Natural killer cell (primary cell): ENCODE measurements at regions not wholly inside any gene's neighbourhood (a gene's known extent, or its start where the extent isn't known, plus 50 kb on each side); places are given as distances from the start of the nearest gene placed in this dataset.

Experiments used
- ATAC-seq, 3 donors: fragments of 150-1000 bp in 2 of 3; fragments of 200-7000 bp in 1 of 3; cut with Tn5 transposase; 1 replicate in 1 of 3; 2 replicates in 2 of 3; pipeline ENCODE4 v1.10.0; 2021; ENCODE audit warnings: mild to moderate bottlenecking in 2 of 3, moderate library complexity in 2 of 3
- DNase-seq, 2 donors: peaks; one replicate each; pipeline versions ENCODE4 v3.0.0 to v3.0.0-alpha.2; 2013 to 2021; ENCODE audit warnings: mixed read lengths in 1 of 2
- H3K27ac ChIP-seq: one replicate; pipeline ENCODE4 v1.5.1; 2013; ENCODE audit warnings: mild to moderate bottlenecking, low read length
- H3K27me3 ChIP-seq: one replicate; pipeline ENCODE4 v1.6.1; 2013; ENCODE audit warnings: low read length; ENCODE audit not compliant: control insufficient read depth, insufficient read depth
- H3K36me3 ChIP-seq: one replicate; pipeline ENCODE4 v1.6.1; 2013; ENCODE audit warnings: low read length; ENCODE audit not compliant: control insufficient read depth, insufficient read depth
- H3K4me1 ChIP-seq: one replicate; pipeline ENCODE4 v1.6.1; 2013; ENCODE audit warnings: low read length; ENCODE audit not compliant: control insufficient read depth, insufficient read depth
- H3K4me3 ChIP-seq: one replicate; pipeline ENCODE4 v1.5.1; 2013; ENCODE audit warnings: low read length
- H3K9me3 ChIP-seq: one replicate; pipeline ENCODE4 v1.6.1; 2013; ENCODE audit warnings: low read length; ENCODE audit not compliant: control insufficient read depth, insufficient read depth
- H3K27ac Mint-ChIP-seq, 2 donors: one replicate each; pipeline ENCODE4 v1.8.0; 2022; ENCODE audit warnings: mild to moderate bottlenecking in 2 of 2, mixed read lengths in 2 of 2, moderate library complexity in 1 of 2
- H3K27me3 Mint-ChIP-seq, 2 donors: one replicate each; pipeline ENCODE4 v1.8.0; 2022; ENCODE audit warnings: low read depth in 2 of 2, mixed read lengths in 2 of 2
- H3K36me3 Mint-ChIP-seq: one replicate; pipeline ENCODE4 v1.8.0; 2022; ENCODE audit warnings: mixed read lengths
- H3K4me1 Mint-ChIP-seq, 2 donors: one replicate each; pipeline ENCODE4 v1.8.0; 2022; ENCODE audit warnings: mixed read lengths in 2 of 2
- H3K4me3 Mint-ChIP-seq: one replicate; pipeline ENCODE4 v1.8.0; 2022; ENCODE audit warnings: mild to moderate bottlenecking, moderate library complexity, mixed read lengths
- H3K9me3 Mint-ChIP-seq, 2 donors: one replicate each; pipeline ENCODE4 v1.8.0; 2022; ENCODE audit warnings: mixed read lengths in 2 of 2
- WGBS: methylation state at CpG from one replicate; pipeline ENCODE4 v1.1.7; 2013; ENCODE audit warnings: missing lambda C conversion rate; ENCODE audit not compliant: insufficient coverage; 5-methylcytosine and 5-hydroxymethylcytosine counted together
- intact Hi-C: fragments of 100-400 bp; cut with micrococcal nuclease; formaldehyde crosslinking; loops from one replicate; pipeline ENCODE4 v1.14.2; 2022
- TF ChIP-seq, protein P1 (sequence below): fragments of 200-600 bp; IDR thresholded peaks from one replicate; pipeline ENCODE4 v1.8.0; 2022; ENCODE audit warnings: antibody characterized with exemption

DNA sequence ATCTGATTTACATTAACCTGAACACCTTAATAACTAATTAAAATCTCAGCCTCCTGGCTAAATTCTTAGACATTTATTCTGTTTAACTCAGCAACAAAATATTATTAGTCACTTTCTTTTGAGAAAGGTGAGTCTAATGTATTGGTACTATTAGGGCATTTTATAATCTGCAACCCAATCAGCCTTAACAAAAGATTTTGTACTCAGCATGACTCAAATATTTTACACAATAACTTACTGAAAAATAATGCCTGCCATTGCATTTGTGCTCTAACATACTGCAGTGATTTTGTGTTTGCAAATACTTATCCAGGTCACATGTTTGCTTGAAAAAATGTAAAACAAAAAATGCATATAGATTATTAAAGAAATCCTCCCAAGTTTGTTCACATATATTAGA, 1129.9 kb downstream of the TAF11L14 start:
- H3K4me1 Mint-ChIP-seq = no peaks in the 10 kb centered on the region
- H3K4me3 Mint-ChIP-seq = no peak overlapping the region
- TF ChIP-seq, protein P1, sequence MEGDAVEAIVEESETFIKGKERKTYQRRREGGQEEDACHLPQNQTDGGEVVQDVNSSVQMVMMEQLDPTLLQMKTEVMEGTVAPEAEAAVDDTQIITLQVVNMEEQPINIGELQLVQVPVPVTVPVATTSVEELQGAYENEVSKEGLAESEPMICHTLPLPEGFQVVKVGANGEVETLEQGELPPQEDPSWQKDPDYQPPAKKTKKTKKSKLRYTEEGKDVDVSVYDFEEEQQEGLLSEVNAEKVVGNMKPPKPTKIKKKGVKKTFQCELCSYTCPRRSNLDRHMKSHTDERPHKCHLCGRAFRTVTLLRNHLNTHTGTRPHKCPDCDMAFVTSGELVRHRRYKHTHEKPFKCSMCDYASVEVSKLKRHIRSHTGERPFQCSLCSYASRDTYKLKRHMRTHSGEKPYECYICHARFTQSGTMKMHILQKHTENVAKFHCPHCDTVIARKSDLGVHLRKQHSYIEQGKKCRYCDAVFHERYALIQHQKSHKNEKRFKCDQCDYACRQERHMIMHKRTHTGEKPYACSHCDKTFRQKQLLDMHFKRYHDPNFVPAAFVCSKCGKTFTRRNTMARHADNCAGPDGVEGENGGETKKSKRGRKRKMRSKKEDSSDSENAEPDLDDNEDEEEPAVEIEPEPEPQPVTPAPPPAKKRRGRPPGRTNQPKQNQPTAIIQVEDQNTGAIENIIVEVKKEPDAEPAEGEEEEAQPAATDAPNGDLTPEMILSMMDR = no peak
- H3K4me3 ChIP-seq = no peak overlapping the region
- no peak overlapping the region for H3K27ac Mint-ChIP-seq
- no peak overlapping the region for H3K27ac ChIP-seq
- no peak for DNase-seq
- no peaks in the 10 kb centered on the region for H3K9me3 Mint-ChIP-seq
- H3K36me3 Mint-ChIP-seq = no peaks in the 10 kb centered on the region
- no peaks in the 10 kb centered on the region for H3K27me3 Mint-ChIP-seq
- no peaks in the 10 kb centered on the region for H3K4me1 ChIP-seq
- no peak for ATAC-seq
- no peaks in the 10 kb centered on the region for H3K9me3 ChIP-seq
- intact Hi-C loops = no loop called here
- no peaks in the 10 kb centered on the region for H3K36me3 ChIP-seq
- no peaks in the 10 kb centered on the region for H3K27me3 ChIP-seq

DNA sequence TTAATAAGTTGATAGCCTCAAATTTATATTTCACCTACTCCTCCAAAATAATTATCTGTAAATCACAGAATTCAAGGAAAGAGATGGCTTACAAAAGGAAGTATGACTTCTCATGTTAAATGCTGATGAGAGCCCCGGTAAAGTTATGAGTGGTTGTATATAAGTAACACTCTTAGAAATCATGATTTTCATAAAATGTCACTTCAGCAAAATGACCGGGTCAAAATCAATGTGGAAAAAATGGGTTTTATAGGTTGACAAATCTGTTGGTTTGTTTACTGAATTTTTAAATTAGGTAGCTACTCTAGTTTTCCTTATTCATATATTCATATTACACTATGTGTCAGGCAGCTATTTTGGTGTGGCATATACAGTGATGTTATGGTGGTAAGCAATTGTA, 1131.0 kb downstream of the TAF11L14 start:
- intact Hi-C loops = no loop called here
- TF ChIP-seq, protein P1 = no peak
- H3K36me3 Mint-ChIP-seq = no peaks in the 10 kb centered on the region
- no peak overlapping the region for H3K4me3 Mint-ChIP-seq
- H3K27me3 Mint-ChIP-seq = no peaks in the 10 kb centered on the region
- no peak for ATAC-seq
- H3K4me3 ChIP-seq = no peak overlapping the region
- H3K4me1 Mint-ChIP-seq = no peaks in the 10 kb centered on the region
- H3K27me3 ChIP-seq = no peaks in the 10 kb centered on the region
- no peaks in the 10 kb centered on the region for H3K9me3 Mint-ChIP-seq
- no peak overlapping the region for H3K27ac Mint-ChIP-seq
- no CpG with 5 or more reads among the region's 2 CpGs for WGBS
- DNase-seq = no peak
- no peaks in the 10 kb centered on the region for H3K4me1 ChIP-seq
- H3K27ac ChIP-seq = no peak overlapping the region
- no peaks in the 10 kb centered on the region for H3K36me3 ChIP-seq
- H3K9me3 ChIP-seq = no peaks in the 10 kb centered on the region

DNA sequence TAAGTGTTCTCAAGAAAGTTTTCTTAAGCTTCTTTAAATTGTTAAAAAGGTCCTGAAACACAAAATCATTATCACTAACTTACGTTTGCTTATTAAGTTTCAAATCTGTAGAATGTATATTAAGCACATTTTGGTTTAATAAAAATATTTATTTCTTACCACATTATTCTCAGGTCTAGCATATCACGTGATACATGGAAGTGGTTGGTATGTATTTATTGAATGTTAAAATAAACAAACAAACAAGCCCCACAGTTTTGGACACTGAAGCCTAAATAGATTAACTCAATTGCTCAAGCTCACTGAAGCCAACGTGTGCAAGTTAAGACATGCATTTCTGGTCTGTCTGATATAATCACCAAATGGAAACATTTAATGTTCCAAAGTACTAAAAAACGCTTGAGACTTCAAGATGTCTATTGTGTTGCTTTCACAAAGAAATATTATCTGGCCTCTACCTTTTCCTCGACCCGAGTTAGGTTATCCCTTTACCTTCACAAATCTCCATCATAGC, 1136.9 kb downstream of the TAF11L14 start:
- Mint-ChIP-seq H3K27me3 (no peaks in the 10 kb centered on the region), H3K4me3 (no peak overlapping the region), H3K9me3 (no peaks in the 10 kb centered on the region), H3K27ac (no peak overlapping the region), H3K36me3 (no peaks in the 10 kb centered on the region), H3K4me1 (peaks cover 0 to 6% of the 10 kb centered on the region in 2 donors)
- Histone ChIP-seq H3K4me1 (no peaks in the 10 kb centered on the region), H3K9me3 (no peaks in the 10 kb centered on the region), H3K27ac (no peak overlapping the region), H3K27me3 (no peaks in the 10 kb centered on the region), H3K4me3 (no peak overlapping the region), H3K36me3 (no peaks in the 10 kb centered on the region)
- TF ChIP-seq, protein P1 = no peak
- 86% methylated on average over 4 of the region's 6 CpGs for WGBS
- intact Hi-C loops = no loop called here
- DNase-seq (no peak), ATAC-seq (no peak)

DNA sequence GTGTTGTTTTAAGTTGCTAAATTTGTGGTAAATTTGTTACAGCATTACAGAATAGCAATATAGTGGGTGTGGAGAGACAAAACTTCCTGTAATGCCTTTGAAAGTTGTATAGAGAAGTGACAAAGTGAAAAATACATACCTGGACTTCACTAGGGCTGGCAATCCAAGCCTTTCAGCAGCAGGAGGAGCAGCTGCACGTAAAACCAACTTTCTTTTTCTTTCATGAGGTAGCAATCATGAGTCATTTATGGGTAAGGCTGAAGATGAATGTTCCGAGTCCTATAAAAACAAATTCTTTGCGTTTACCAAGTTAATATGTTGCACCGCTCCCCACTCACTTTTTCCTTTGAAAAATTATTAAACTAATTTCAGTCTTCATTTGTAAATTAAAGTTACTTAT, 1138.2 kb downstream of the TAF11L14 start:
- no peaks in the 10 kb centered on the region for H3K27me3 ChIP-seq
- DNase-seq = peak in 1 of 2 donors; percentile 23
- no peak overlapping the region for H3K27ac Mint-ChIP-seq
- no peaks in the 10 kb centered on the region for H3K36me3 Mint-ChIP-seq
- no peaks in the 10 kb centered on the region for H3K9me3 Mint-ChIP-seq
- no peak overlapping the region for H3K27ac ChIP-seq
- H3K27me3 Mint-ChIP-seq = no peaks in the 10 kb centered on the region
- H3K36me3 ChIP-seq = no peaks in the 10 kb centered on the region
- 40% methylated on average over 2 of the region's 4 CpGs for WGBS
- no peaks in the 10 kb centered on the region for H3K4me1 ChIP-seq
- H3K4me3 ChIP-seq = no peak overlapping the region
- ATAC-seq = no peak
- TF ChIP-seq, protein P1 = no peak
- H3K4me3 Mint-ChIP-seq = no peak overlapping the region
- intact Hi-C loops = no loop called here
- peaks cover 0 to 6% of the 10 kb centered on the region in 2 donors for H3K4me1 Mint-ChIP-seq
- H3K9me3 ChIP-seq = no peaks in the 10 kb centered on the region
